WERI-Rb-1 (cell line): ENCODE measurements at regions not wholly inside any gene's neighbourhood (a gene's known extent, or its start where the extent isn't known, plus 50 kb on each side); places are given as distances from the start of the nearest gene placed in this dataset.

Source experiments
- DNase-seq: peaks from one replicate; pipeline ENCODE4 v3.0.0-alpha.2; 2020
- H3K27ac ChIP-seq: fragments of 250-450 bp; sonication (Bioruptor Pico); 2 replicates; pipeline ENCODE4 v1.5.1; 2020; ENCODE audit warnings: mild to moderate bottlenecking, moderate library complexity
- H3K27me3 ChIP-seq: fragments of 250-450 bp; sonication (Bioruptor Pico); 2 replicates; pipeline ENCODE4 v1.5.1; 2021; ENCODE audit warnings: mild to moderate bottlenecking, low read depth, moderate library complexity; ENCODE audit not compliant: insufficient read depth, severe bottlenecking
- H3K36me3 ChIP-seq: fragments of 250-450 bp; sonication (Bioruptor Pico); 2 replicates; pipeline ENCODE4 v1.5.1; 2020; ENCODE audit warnings: mild to moderate bottlenecking, moderate library complexity
- H3K4me3 ChIP-seq: 2 replicates; pipeline ENCODE4 v1.5.1; 2011; ENCODE audit warnings: low read depth, mild to moderate bottlenecking, control low read depth, low read length
- H3K9me3 ChIP-seq: fragments of 250-450 bp; sonication (Bioruptor Pico); 2 replicates; pipeline ENCODE4 v1.5.1; 2021; ENCODE audit warnings: mild to moderate bottlenecking, moderate library complexity; ENCODE audit not compliant: severe bottlenecking
- TF ChIP-seq, protein P1 (sequence below): IDR thresholded peaks from 2 replicates; pipeline ENCODE4 v1.5.1; 2011; ENCODE audit warnings: low read depth, mild to moderate bottlenecking, control low read depth, inconsistent platforms, low read length

DNA sequence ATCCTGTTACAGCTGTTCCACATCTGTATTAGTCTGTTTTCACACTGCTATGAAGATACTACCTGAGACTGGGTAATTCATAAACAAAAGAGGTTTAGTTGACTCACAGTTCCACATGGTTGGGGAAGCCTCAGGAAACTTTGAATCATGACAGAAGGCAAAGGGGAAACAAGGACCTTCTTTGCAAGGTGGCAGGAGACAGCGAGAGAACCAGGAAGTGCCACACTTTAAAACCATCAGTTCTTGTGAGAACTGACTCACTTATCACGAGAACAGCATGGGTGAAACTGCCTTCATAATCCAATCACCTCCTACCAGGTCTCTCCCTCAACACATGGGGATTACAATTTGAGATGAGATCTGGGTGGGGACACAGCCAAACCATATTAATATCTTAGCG is 110.3 kb upstream of the TRABD2B start:
- no peaks in the 10 kb centered on the region for H3K36me3 ChIP-seq
- no peak for DNase-seq
- TF ChIP-seq, protein P1, sequence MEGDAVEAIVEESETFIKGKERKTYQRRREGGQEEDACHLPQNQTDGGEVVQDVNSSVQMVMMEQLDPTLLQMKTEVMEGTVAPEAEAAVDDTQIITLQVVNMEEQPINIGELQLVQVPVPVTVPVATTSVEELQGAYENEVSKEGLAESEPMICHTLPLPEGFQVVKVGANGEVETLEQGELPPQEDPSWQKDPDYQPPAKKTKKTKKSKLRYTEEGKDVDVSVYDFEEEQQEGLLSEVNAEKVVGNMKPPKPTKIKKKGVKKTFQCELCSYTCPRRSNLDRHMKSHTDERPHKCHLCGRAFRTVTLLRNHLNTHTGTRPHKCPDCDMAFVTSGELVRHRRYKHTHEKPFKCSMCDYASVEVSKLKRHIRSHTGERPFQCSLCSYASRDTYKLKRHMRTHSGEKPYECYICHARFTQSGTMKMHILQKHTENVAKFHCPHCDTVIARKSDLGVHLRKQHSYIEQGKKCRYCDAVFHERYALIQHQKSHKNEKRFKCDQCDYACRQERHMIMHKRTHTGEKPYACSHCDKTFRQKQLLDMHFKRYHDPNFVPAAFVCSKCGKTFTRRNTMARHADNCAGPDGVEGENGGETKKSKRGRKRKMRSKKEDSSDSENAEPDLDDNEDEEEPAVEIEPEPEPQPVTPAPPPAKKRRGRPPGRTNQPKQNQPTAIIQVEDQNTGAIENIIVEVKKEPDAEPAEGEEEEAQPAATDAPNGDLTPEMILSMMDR: no peak
- H3K9me3 ChIP-seq: no peaks in the 10 kb centered on the region
- H3K4me3 ChIP-seq: no peak overlapping the region
- H3K27me3 ChIP-seq: no peaks in the 10 kb centered on the region
- no peak overlapping the region for H3K27ac ChIP-seq

DNA sequence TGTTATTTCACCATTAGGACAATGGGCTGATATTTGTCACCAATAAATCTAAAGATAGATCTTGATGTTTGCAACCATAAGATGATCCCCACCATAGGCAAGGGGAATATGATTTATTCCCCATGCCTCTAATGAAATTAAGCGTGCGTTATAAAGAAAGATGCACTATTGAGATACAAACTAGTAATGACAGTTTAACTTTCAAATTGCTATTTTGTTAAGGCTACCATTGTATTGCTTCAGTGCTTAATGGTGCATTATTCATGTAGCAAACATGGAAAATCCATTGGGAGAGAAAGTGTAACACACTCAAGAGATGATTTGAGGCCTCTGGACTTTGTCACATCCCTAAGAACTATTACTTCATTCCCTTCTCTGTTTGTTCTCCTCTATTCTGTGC is 108.9 kb upstream of the TRABD2B start:
- Histone ChIP-seq H3K9me3 (no peaks in the 10 kb centered on the region), H3K36me3 (no peaks in the 10 kb centered on the region), H3K4me3 (no peak overlapping the region), H3K27ac (no peak overlapping the region), H3K27me3 (no peaks in the 10 kb centered on the region)
- TF ChIP-seq, protein P1: no peak
- no peak for DNase-seq

DNA sequence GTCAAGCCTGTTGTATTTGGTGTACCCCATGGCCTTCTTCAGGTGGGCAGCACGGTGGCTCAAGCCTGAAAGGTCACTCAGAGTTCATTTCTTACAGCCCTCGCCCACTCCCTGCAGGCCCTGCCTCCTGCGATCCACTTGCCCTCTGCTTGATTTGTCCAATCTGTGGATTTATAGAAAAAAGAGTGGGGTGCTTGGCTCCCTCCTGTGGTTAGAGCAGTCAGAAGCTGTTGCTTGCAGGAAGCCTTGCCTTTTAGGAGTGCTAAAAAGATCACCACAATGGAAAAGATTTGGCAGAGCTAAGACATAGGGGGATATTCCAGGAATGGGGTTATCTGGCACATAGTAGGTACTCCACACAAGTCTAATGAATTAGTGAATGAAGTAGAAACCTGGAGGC is 108.0 kb upstream of the TRABD2B start:
- no peak overlapping the region for H3K4me3 ChIP-seq
- TF ChIP-seq, protein P1: peak; percentile 54
- no peaks in the 10 kb centered on the region for H3K9me3 ChIP-seq
- H3K27me3 ChIP-seq: no peaks in the 10 kb centered on the region
- H3K36me3 ChIP-seq: no peaks in the 10 kb centered on the region
- DNase-seq: peak; percentile 40
- no peak overlapping the region for H3K27ac ChIP-seq

DNA sequence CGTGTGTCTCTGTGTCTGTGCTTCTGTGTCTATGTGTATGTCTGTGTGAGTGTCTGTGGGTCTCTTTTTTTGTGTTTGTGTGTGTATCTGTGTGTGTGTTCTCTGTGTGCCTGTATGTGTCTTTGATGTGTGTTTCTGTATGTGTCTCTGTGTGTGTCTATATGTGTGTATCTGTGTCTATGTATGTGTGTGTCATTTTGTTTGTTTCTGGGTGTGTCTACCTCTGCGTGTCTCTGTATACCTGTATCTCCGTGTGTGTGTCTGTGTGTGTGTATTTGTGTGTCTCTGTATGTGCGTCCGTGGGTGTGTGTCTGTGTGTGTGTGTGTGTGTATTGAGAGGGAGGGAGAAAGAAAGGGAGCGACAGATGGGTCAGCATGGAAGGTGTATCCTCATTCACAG is 106.3 kb upstream of the TRABD2B start:
- TF ChIP-seq, protein P1: no peak
- DNase-seq: no peak
- Histone ChIP-seq H3K27me3 (no peaks in the 10 kb centered on the region), H3K27ac (no peak overlapping the region), H3K4me3 (no peak overlapping the region), H3K36me3 (no peaks in the 10 kb centered on the region), H3K9me3 (no peaks in the 10 kb centered on the region)

DNA sequence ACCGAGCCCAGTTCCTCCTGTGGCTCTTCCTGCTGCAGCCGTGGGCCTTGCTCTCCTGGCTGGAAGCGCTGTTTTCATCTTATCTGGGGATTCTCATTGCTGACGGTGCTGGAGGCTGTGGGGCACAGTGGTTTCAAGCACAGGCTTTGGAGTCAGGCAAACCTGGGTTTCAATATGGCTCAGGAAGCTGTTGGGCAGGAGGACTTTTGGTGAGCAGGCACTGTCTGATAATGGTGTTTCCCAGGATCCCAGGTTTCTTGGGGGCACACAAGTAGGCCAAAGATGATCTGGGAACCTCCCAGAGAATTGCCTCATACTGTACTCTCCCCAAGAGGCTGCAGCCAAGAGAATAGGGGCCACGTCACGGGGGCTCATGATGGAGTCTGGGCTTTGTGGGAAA is 105.6 kb upstream of the TRABD2B start:
- H3K27ac ChIP-seq: no peak overlapping the region

More for the DNA sequence above, 105.6 kb upstream of the TRABD2B start:
- H3K4me3 ChIP-seq: no peak overlapping the region
- H3K9me3 ChIP-seq: no peaks in the 10 kb centered on the region
- no peak for DNase-seq
- no peaks in the 10 kb centered on the region for H3K27me3 ChIP-seq
- H3K36me3 ChIP-seq: no peaks in the 10 kb centered on the region
- TF ChIP-seq, protein P1: no peak
